RWPE1 (cell line): ENCODE measurements at regions not wholly inside any gene's neighbourhood (a gene's known extent, or its start where the extent isn't known, plus 50 kb on each side); places are given as distances from the start of the nearest gene placed in this dataset.

ENCODE experiments used
- CTCF ChIA-PET: fragments of 350-600 bp; sonication (Branson Sonifier 250); formaldehyde crosslinking; extraction: SDS; loops from one replicate; lab custom pipeline; 2021; lab: Yijun Ruan, JAX
- POLR2A ChIA-PET: fragments of 400-600 bp; formaldehyde crosslinking; extraction: SDS; loops from one replicate; lab custom pipeline; 2020; ENCODE audit warnings: antibody characterized with exemption; ENCODE audit not compliant: low non-redundant PET; lab: Yijun Ruan, JAX
- DNase-seq: peaks from one replicate; pipeline ENCODE4 v3.0.0; 2012; ENCODE audit warnings: low spot score
- H3K27ac ChIP-seq: fragments of 450-650 bp; 2 replicates; pipeline ENCODE4 v1.5.1; 2017
- CTCF ChIP-seq: fragments of 450-650 bp; conservative IDR thresholded peaks from 2 replicates; pipeline ENCODE4 v1.5.1; 2017; ENCODE audit warnings: low read depth, mild to moderate bottlenecking

GRCh38 chr1:208374391-208374941 lies 130.3 kb upstream of the PLXNA2 start:
- ChIA-PET CTCF (no interaction called here), POLR2A (no interaction called here)
- H3K27ac ChIP-seq, result no peak overlapping the region
- no peak for TF ChIP-seq CTCF
- DNase-seq, result no peak

GRCh38 chr1:208381481-208381880 lies 137.3 kb upstream of the PLXNA2 start:
- no peak for DNase-seq
- no peak for TF ChIP-seq CTCF
- POLR2A ChIA-PET, result no interaction called here
- H3K27ac ChIP-seq, result no peak overlapping the region
- CTCF ChIA-PET, result interaction anchor here (0.6 kb wide), 1 partner anchor 1828 kb away, joined by 3 read pairs; no protein-coding TSS in a partner anchor

- no peak for DNase-seq
- ChIA-PET CTCF (interaction anchor here (0.8 kb wide), 1 partner anchor 594 kb away, joined by 3 read pairs; no protein-coding TSS in a partner anchor), POLR2A (no interaction called here)
- H3K27ac ChIP-seq, result no peak overlapping the region
- no peak for TF ChIP-seq CTCF
Observed at GRCh38 chr1:208387908-208388811, 144.0 kb upstream of the PLXNA2 start.

- no peak overlapping the region for H3K27ac ChIP-seq
- CTCF ChIA-PET, result interaction anchor here (0.7 kb wide), 1 partner anchor 617 kb away, joined by 4 read pairs; no protein-coding TSS in a partner anchor
- TF ChIP-seq CTCF, result no peak
- no peak for DNase-seq
- POLR2A ChIA-PET, result no interaction called here
Observed at GRCh38 chr1:208393416-208393815, 149.2 kb upstream of the PLXNA2 start.

GRCh38 chr1:208393826-208394225 lies 149.6 kb upstream of the PLXNA2 start:
- no peak for TF ChIP-seq CTCF
- CTCF ChIA-PET, result no interaction called here
- H3K27ac ChIP-seq, result no peak overlapping the region
- POLR2A ChIA-PET, result no interaction called here
- no peak for DNase-seq

GRCh38 chr1:208397286-208397685 lies 153.1 kb upstream of the PLXNA2 start:
- ChIA-PET CTCF (no interaction called here), POLR2A (no interaction called here)
- no peak for TF ChIP-seq CTCF
- H3K27ac ChIP-seq, result no peak overlapping the region
- DNase-seq, result no peak
